Neutrophil (primary cell): ENCODE measurements at regions not wholly inside any gene's neighbourhood (a gene's known extent, or its start where the extent isn't known, plus 50 kb on each side); places are given as distances from the start of the nearest gene placed in this dataset.

Experiments
- H3K27ac ChIP-seq: fragments of 200-600 bp; sonication (generic); 2 replicates; pipeline ENCODE4 v1.5.1; 2016; ENCODE audit warnings: mild to moderate bottlenecking, moderate library complexity
- H3K27me3 ChIP-seq: fragments of 200-600 bp; sonication (generic); 2 replicates; pipeline ENCODE4 v1.6.0; 2016; ENCODE audit warnings: mild to moderate bottlenecking
- H3K36me3 ChIP-seq: fragments of 200-600 bp; sonication (generic); 2 replicates; pipeline ENCODE4 v1.5.1; 2017
- H3K4me1 ChIP-seq, 2 experiments: fragments of 200-600 bp in 1 of 2; sonication (generic) in 1 of 2; 1 replicate in 1 of 2; 2 replicates in 1 of 2; pipeline versions ENCODE4 v1.5.1 to v1.6.1; 2013 to 2016; ENCODE audit warnings: low read depth in 1 of 2, low read length in 1 of 2, mild to moderate bottlenecking in 1 of 2, moderate library complexity in 1 of 2; ENCODE audit not compliant: control insufficient read depth in 1 of 2, insufficient read depth in 1 of 2
- H3K4me3 ChIP-seq, 2 experiments: fragments of 200-600 bp in 1 of 2; sonication (generic) in 1 of 2; 1 replicate in 1 of 2; 2 replicates in 1 of 2; pipeline ENCODE4 v1.5.1; 2013 to 2016; ENCODE audit warnings: low read depth in 1 of 2, low read length in 1 of 2, mild to moderate bottlenecking in 1 of 2, moderate library complexity in 1 of 2
- H3K9me3 ChIP-seq: fragments of 200-600 bp; sonication (generic); 2 replicates; pipeline ENCODE4 v1.5.1; 2016
- CTCF ChIP-seq: fragments of 200-600 bp; sonication (generic); IDR thresholded peaks from 2 replicates; pipeline ENCODE4 v1.5.1; 2016; ENCODE audit warnings: antibody characterized with exemption

DNA sequence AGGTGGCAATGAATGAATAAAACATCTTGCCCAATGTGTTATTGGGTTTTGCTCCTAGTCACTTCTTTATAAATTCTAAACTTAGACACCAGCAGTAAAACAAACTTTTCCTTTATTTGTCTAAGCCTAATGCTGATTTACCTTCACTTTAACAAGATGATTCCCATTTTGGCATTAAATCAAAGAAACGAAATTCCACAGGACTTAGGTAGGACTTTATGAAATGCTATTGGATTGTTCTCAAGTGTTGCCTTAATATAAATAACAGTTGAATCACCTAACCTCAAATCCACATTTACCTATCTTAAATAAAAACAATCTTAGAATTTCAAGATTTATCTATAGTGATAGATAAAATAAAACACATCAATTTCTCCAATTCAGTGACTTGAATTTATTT lies 831.8 kb downstream of the EPHA7 start:
- TF ChIP-seq CTCF: no peak
- no peak overlapping the region for H3K27ac ChIP-seq
- no peaks in the 10 kb centered on the region for H3K9me3 ChIP-seq
- H3K27me3 ChIP-seq: no peaks in the 10 kb centered on the region
- H3K4me1 ChIP-seq: no peaks in the 10 kb centered on the region
- no peak overlapping the region for H3K4me3 ChIP-seq
- H3K36me3 ChIP-seq: no peaks in the 10 kb centered on the region

- Histone ChIP-seq H3K27me3 (no peaks in the 10 kb centered on the region), H3K4me1 (no peaks in the 10 kb centered on the region), H3K4me3 (no peak overlapping the region), H3K36me3 (no peaks in the 10 kb centered on the region), H3K9me3 (no peaks in the 10 kb centered on the region), H3K27ac (no peak overlapping the region)
- TF ChIP-seq CTCF: no peak
Measured at GRCh38 chr6:92586236-92586977, 833.0 kb downstream of the EPHA7 start.

GRCh38 chr6:92582211-92582610 lies 837.1 kb downstream of the EPHA7 start:
- no peak for TF ChIP-seq CTCF
- no peaks in the 10 kb centered on the region for H3K9me3 ChIP-seq
- H3K4me1 ChIP-seq: no peaks in the 10 kb centered on the region
- H3K4me3 ChIP-seq: no peak overlapping the region
- H3K36me3 ChIP-seq: no peaks in the 10 kb centered on the region
- H3K27ac ChIP-seq: no peak overlapping the region
- no peaks in the 10 kb centered on the region for H3K27me3 ChIP-seq

DNA sequence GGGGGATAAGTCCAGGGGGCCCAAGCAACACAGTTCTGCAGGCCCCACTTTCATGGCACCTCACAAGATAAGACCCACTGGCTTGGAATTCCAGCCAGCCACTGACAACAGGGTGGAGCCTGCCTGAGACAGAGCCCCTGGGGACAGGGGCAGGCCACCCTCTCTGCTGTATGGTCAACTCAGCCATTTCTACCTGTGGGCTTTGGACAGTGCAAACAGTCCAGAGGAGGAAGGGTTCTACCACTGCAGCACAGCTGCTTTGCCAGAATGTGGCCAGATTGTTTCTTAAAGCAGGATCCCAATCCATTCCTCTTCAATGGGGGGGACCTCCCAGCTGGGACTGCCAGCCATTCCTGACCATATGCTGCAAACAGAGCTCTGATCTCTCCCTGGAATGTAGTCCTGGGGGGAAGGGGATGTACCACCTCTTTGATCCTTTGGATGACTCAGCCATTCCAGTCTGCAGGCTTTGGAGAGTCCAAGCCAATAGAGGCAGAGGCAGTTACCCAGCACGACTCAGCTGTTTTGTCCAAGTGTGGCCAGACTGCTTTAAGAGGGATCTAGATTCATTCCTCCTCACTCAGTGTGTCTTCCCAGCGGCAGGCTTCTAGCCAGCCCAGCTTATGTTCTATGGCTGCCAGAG lies 842.2 kb downstream of the EPHA7 start:
- Histone ChIP-seq H3K4me1 (no peaks in the 10 kb centered on the region), H3K9me3 (no peaks in the 10 kb centered on the region), H3K27ac (no peak overlapping the region), H3K36me3 (no peaks in the 10 kb centered on the region), H3K27me3 (no peaks in the 10 kb centered on the region), H3K4me3 (no peak overlapping the region)
- no peak for TF ChIP-seq CTCF

DNA sequence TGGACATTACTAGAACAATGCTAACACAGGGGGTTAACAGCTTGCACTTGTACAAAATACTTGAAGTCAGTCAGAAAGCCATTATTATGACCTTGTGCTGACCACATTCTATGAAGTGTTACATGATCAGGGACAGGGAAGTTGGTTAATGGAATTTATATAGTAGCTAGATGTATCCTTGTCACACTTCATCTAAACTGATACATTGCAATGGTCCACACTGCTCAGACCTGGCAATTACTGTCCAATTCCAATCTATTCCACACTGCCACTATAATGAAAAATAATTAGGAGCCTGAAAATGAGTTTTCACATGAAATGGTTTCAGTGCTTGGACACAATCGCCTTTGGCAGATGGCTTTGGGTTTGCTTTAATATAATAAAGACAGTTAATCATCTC lies 850.8 kb downstream of the EPHA7 start:
- Histone ChIP-seq H3K27ac (no peak overlapping the region), H3K36me3 (no peaks in the 10 kb centered on the region), H3K4me1 (no peaks in the 10 kb centered on the region), H3K9me3 (no peaks in the 10 kb centered on the region), H3K4me3 (no peak overlapping the region), H3K27me3 (no peaks in the 10 kb centered on the region)
- TF ChIP-seq CTCF: no peak
